H9 (cell line): ENCODE measurements at regions not wholly inside any gene's neighbourhood (a gene's known extent, or its start where the extent isn't known, plus 50 kb on each side); places are given as distances from the start of the nearest gene placed in this dataset.

Experiments used
- DNase-seq: peaks from one replicate; pipeline ENCODE4 v3.0.0-alpha.2; 2017
- H2AFZ ChIP-seq: one replicate; pipeline ENCODE4 v1.6.1; 2013; ENCODE audit warnings: mild to moderate bottlenecking, low read length, control low read depth, moderate library complexity
- H2AK5ac ChIP-seq: 2 replicates; pipeline ENCODE4 v1.6.1; 2013; ENCODE audit warnings: low read length, control low read depth, mixed read lengths; ENCODE audit not compliant: insufficient read length
- H2BK120ac ChIP-seq: one replicate; pipeline ENCODE4 v1.6.1; 2013; ENCODE audit warnings: low read depth, mild to moderate bottlenecking, low read length, control low read depth, inconsistent platforms; ENCODE audit not compliant: poor library complexity, severe bottlenecking
- H2BK12ac ChIP-seq: 2 replicates; pipeline ENCODE4 v1.6.1; 2013; ENCODE audit warnings: low read length, control low read depth, mixed read lengths, low read depth; ENCODE audit not compliant: insufficient read length
- H2BK15ac ChIP-seq: 2 replicates; pipeline ENCODE4 v1.6.1; 2013; ENCODE audit warnings: low read depth, low read length, control low read depth
- H2BK20ac ChIP-seq: one replicate; pipeline ENCODE4 v1.6.1; 2013; ENCODE audit warnings: low read depth, mild to moderate bottlenecking, low read length, control low read depth, inconsistent platforms; ENCODE audit not compliant: poor library complexity, severe bottlenecking
- H2BK5ac ChIP-seq: 2 replicates; pipeline ENCODE4 v1.6.1; 2013; ENCODE audit warnings: low read length, control low read depth, mixed read lengths; ENCODE audit not compliant: insufficient read length
- H3K14ac ChIP-seq: 2 replicates; pipeline ENCODE4 v1.6.1; 2013; ENCODE audit warnings: low read length, control low read depth; ENCODE audit not compliant: insufficient read depth
- H3K18ac ChIP-seq: 2 replicates; pipeline ENCODE4 v1.6.1; 2013; ENCODE audit warnings: low read depth, mild to moderate bottlenecking, mixed read lengths, low read length, control low read depth; ENCODE audit not compliant: insufficient read length
- H3K23ac ChIP-seq: 2 replicates; pipeline ENCODE4 v1.6.1; 2013; ENCODE audit warnings: low read length, control low read depth, mixed read lengths, low read depth; ENCODE audit not compliant: insufficient read length
- H3K23me2 ChIP-seq: 2 replicates; pipeline ENCODE4 v1.6.1; 2013; ENCODE audit warnings: low read depth, mild to moderate bottlenecking, mixed read lengths, low read length, control low read depth; ENCODE audit not compliant: insufficient read length, poor library complexity, severe bottlenecking
- H3K27ac ChIP-seq: 2 replicates; pipeline ENCODE4 v1.5.1; 2013; ENCODE audit warnings: low read length, control low read depth, mixed read lengths, low read depth; ENCODE audit not compliant: insufficient read length
- H3K27me3 ChIP-seq: 2 replicates; pipeline ENCODE4 v1.6.1; 2013; ENCODE audit warnings: low read length, control low read depth, inconsistent platforms; ENCODE audit not compliant: insufficient read depth
- H3K4ac ChIP-seq: 2 replicates; pipeline ENCODE4 v1.6.1; 2013; ENCODE audit warnings: low read depth, mild to moderate bottlenecking, control low read depth, inconsistent platforms, low read length, moderate library complexity
- H3K4me1 ChIP-seq: 2 replicates; pipeline ENCODE4 v1.6.1; 2013; ENCODE audit warnings: low read length, control low read depth, inconsistent platforms; ENCODE audit not compliant: insufficient read depth
- H3K4me2 ChIP-seq: 2 replicates; pipeline ENCODE4 v1.6.1; 2013; ENCODE audit warnings: low read length, control low read depth, mixed read lengths; ENCODE audit not compliant: insufficient read length, insufficient read depth
- H3K56ac ChIP-seq: 2 replicates; pipeline ENCODE4 v1.6.1; 2013; ENCODE audit warnings: low read depth, mild to moderate bottlenecking, mixed read lengths, low read length, control low read depth; ENCODE audit not compliant: insufficient read length
- H3K79me1 ChIP-seq: 2 replicates; pipeline ENCODE4 v1.6.1; 2013; ENCODE audit warnings: low read depth, mild to moderate bottlenecking, moderate library complexity, low read length, control low read depth, inconsistent platforms; ENCODE audit not compliant: insufficient read depth, poor library complexity, severe bottlenecking
- H3K79me2 ChIP-seq: 2 replicates; pipeline ENCODE4 v1.6.1; 2013; ENCODE audit warnings: low read length, control low read depth, inconsistent platforms; ENCODE audit not compliant: insufficient read depth
- H3K9ac ChIP-seq: 2 replicates; pipeline ENCODE4 v1.6.1; 2013; ENCODE audit warnings: low read length, control low read depth, mixed read lengths; ENCODE audit not compliant: insufficient read length; ENCODE audit errors: extremely low read depth
- H3K9me3 ChIP-seq: one replicate; pipeline ENCODE4 v1.6.1; 2013; ENCODE audit warnings: low read depth, low read length, inconsistent platforms; ENCODE audit not compliant: control insufficient read depth
- H3T11ph ChIP-seq: one replicate; pipeline ENCODE4 v1.6.1; 2013; ENCODE audit warnings: mild to moderate bottlenecking, low read length, control low read depth, inconsistent platforms
- H4K20me1 ChIP-seq: one replicate; pipeline ENCODE4 v1.6.1; 2013; ENCODE audit not compliant: control insufficient read depth, insufficient read length, insufficient read depth
- H4K5ac ChIP-seq: 2 replicates; pipeline ENCODE4 v1.6.1; 2013; ENCODE audit warnings: low read depth, mild to moderate bottlenecking, mixed read lengths, low read length, control low read depth; ENCODE audit not compliant: insufficient read length
- H4K8ac ChIP-seq: replicated peaks from 2 replicates; pipeline ENCODE4 v1.6.1; 2013; ENCODE audit warnings: low read length, control low read depth, mixed read lengths, low read depth; ENCODE audit not compliant: insufficient read length
- H4K91ac ChIP-seq: 2 replicates; pipeline ENCODE4 v1.6.1; 2013; ENCODE audit warnings: low read depth, mild to moderate bottlenecking, moderate library complexity, mixed read lengths, low read length, control low read depth; ENCODE audit not compliant: insufficient read length
- H3K27ac Mint-ChIP-seq, 3 experiments: 2 replicates in 2 of 3; 3 replicates in 1 of 3; pipeline ENCODE4 v1.8.0; 2020 to 2021; ENCODE audit warnings: mixed read lengths in 3 of 3, mild to moderate bottlenecking in 1 of 3, moderate library complexity in 1 of 3
- H3K27me3 Mint-ChIP-seq: 2 replicates; pipeline ENCODE4 v1.8.0; 2021; ENCODE audit warnings: low read depth, mild to moderate bottlenecking, moderate library complexity, mixed read lengths
- H3K36me3 Mint-ChIP-seq, 3 experiments: 2 replicates in 2 of 3; 3 replicates in 1 of 3; pipeline ENCODE4 v1.8.0; 2020 to 2021; ENCODE audit warnings: low read depth in 3 of 3, mixed read lengths in 3 of 3; ENCODE audit not compliant: insufficient read depth in 1 of 3
- H3K4me1 Mint-ChIP-seq, 2 experiments: 2 replicates each; pipeline ENCODE4 v1.8.0; 2020; ENCODE audit warnings: mixed read lengths in 2 of 2
- H3K4me3 Mint-ChIP-seq, 2 experiments: 2 replicates in 1 of 2; 3 replicates in 1 of 2; pipeline ENCODE4 v1.8.0; 2020 to 2021; ENCODE audit warnings: mild to moderate bottlenecking in 2 of 2, mixed read lengths in 2 of 2, moderate library complexity in 1 of 2
- H3K9me3 Mint-ChIP-seq, 2 experiments: 2 replicates in 1 of 2; 3 replicates in 1 of 2; pipeline ENCODE4 v1.8.0; 2020; ENCODE audit warnings: mild to moderate bottlenecking in 2 of 2, mixed read lengths in 2 of 2, moderate library complexity in 1 of 2
- CTCF ChIP-seq: fragments of 200-600 bp; sonication (generic); conservative IDR thresholded peaks from 3 replicates; pipeline ENCODE4 v1.8.0; 2021; ENCODE audit warnings: antibody characterized with exemption, mild to moderate bottlenecking
- WGBS: extraction: QIAGEN DNeasy Blood & Tissue Kit; methylation state at CpG from one replicate; pipeline ENCODE4 v1.1.7; 2013; ENCODE audit warnings: missing lambda C conversion rate, low lambda C conversion rate, mixed read lengths; ENCODE audit not compliant: insufficient read length; ENCODE audit errors: extremely low coverage; 5-methylcytosine and 5-hydroxymethylcytosine counted together

- H2AK5ac ChIP-seq, result no peak overlapping the region
- no peak overlapping the region for H4K8ac ChIP-seq
- H3K4me3 Mint-ChIP-seq, result no peak overlapping the region
- H3K27me3 Mint-ChIP-seq, result no peaks in the 10 kb centered on the region; the same call in 1 of the 2 replicates
- no peak overlapping the region for H2AFZ ChIP-seq
- H3K4me1 Mint-ChIP-seq, result no peaks in the 10 kb centered on the region
- H4K91ac ChIP-seq, result no peak overlapping the region
- no peak overlapping the region for H2BK20ac ChIP-seq
- H3K27me3 ChIP-seq, result no peaks in the 10 kb centered on the region
- no peak overlapping the region for H3K9ac ChIP-seq
- no peak overlapping the region for H3K27ac ChIP-seq
- peak overlapping the region; percentile 4 for H2BK120ac ChIP-seq
- H3K36me3 Mint-ChIP-seq, result no peaks in the 10 kb centered on the region
- H3K23me2 ChIP-seq, result no peaks in the 10 kb centered on the region
- no peaks in the 10 kb centered on the region for H3K9me3 ChIP-seq
- DNase-seq, result no peak
- no peak overlapping the region for H2BK15ac ChIP-seq
- H3K14ac ChIP-seq, result peak overlapping the region; percentile 40; the same call in 1 of the 2 replicates
- H3K4me1 ChIP-seq, result no peaks in the 10 kb centered on the region
- H3K23ac ChIP-seq, result no peak overlapping the region
- H3T11ph ChIP-seq, result no peak overlapping the region
- no peak overlapping the region for H3K18ac ChIP-seq
- no peaks in the 10 kb centered on the region for H4K20me1 ChIP-seq
- H3K4me2 ChIP-seq, result no peak overlapping the region
- no peak overlapping the region for H2BK12ac ChIP-seq
- H2BK5ac ChIP-seq, result no peak overlapping the region
- no peak overlapping the region for H3K27ac Mint-ChIP-seq
- no peaks in the 10 kb centered on the region; a peak in 1 of 5 replicates for H3K9me3 Mint-ChIP-seq
- H3K4ac ChIP-seq, result no peak overlapping the region
- WGBS, result no CpG with 5 or more reads among the region's 6 CpGs
- no peak overlapping the region for H4K5ac ChIP-seq
- no peaks in the 10 kb centered on the region for H3K79me2 ChIP-seq
- no peak overlapping the region for H3K56ac ChIP-seq
- no peak for TF ChIP-seq CTCF
- H3K79me1 ChIP-seq, result no peaks in the 10 kb centered on the region
Observed at GRCh38 chr20:10857352-10858070, 183.7 kb upstream of the JAG1 start.
